KMS-11 (cell line): ENCODE measurements at regions not wholly inside any gene's neighbourhood (a gene's known extent, or its start where the extent isn't known, plus 50 kb on each side); places are given as distances from the start of the nearest gene placed in this dataset.

Source experiments
- H2AFZ ChIP-seq: fragments of 200-600 bp; sonication (generic); 2 replicates; pipeline ENCODE4 v1.6.1; 2016; ENCODE audit warnings: antibody characterized with exemption, mixed run types, low read depth
- H3K27ac ChIP-seq: fragments of 200-600 bp; sonication (generic); 2 replicates; pipeline ENCODE4 v1.6.1; 2016; ENCODE audit warnings: mild to moderate bottlenecking, mixed run types
- H3K27me3 ChIP-seq: fragments of 200-600 bp; sonication (generic); 2 replicates; pipeline ENCODE4 v1.6.1; 2017; ENCODE audit warnings: mild to moderate bottlenecking, low read depth, mixed run types, moderate library complexity; ENCODE audit not compliant: insufficient read depth
- H3K36me3 ChIP-seq: fragments of 200-600 bp; sonication (generic); 2 replicates; pipeline ENCODE4 v1.6.1; 2017; ENCODE audit warnings: mild to moderate bottlenecking, mixed run types; ENCODE audit not compliant: insufficient read depth
- H3K4me1 ChIP-seq: fragments of 200-600 bp; sonication (generic); 2 replicates; pipeline ENCODE4 v1.6.1; 2016; ENCODE audit warnings: mild to moderate bottlenecking, low read depth, mixed run types; ENCODE audit not compliant: poor library complexity, severe bottlenecking
- H3K4me2 ChIP-seq: fragments of 200-600 bp; sonication (generic); 2 replicates; pipeline ENCODE4 v1.7.0; 2016; ENCODE audit warnings: mild to moderate bottlenecking, mixed run types
- H3K4me3 ChIP-seq: fragments of 200-600 bp; sonication (generic); IDR thresholded peaks from 2 replicates; pipeline ENCODE4 v1.6.1; 2017; ENCODE audit warnings: low read depth, low read length, mixed read lengths; ENCODE audit not compliant: insufficient read depth
- H3K79me2 ChIP-seq: fragments of 200-600 bp; sonication (generic); 2 replicates; pipeline ENCODE4 v1.6.1; 2016; ENCODE audit warnings: low read depth, mixed run types; ENCODE audit not compliant: insufficient read depth
- H3K9ac ChIP-seq: fragments of 200-600 bp; sonication (generic); 2 replicates; pipeline ENCODE4 v1.6.1; 2016; ENCODE audit warnings: mild to moderate bottlenecking, mixed run types
- H4K20me1 ChIP-seq: fragments of 200-600 bp; sonication (generic); 2 replicates; pipeline ENCODE4 v1.6.1; 2016; ENCODE audit warnings: mild to moderate bottlenecking, mixed run types; ENCODE audit not compliant: insufficient read depth
- CTCF ChIP-seq: fragments of 200-600 bp; sonication (generic); conservative IDR thresholded peaks from 2 replicates; pipeline ENCODE4 v1.6.1; 2017; ENCODE audit warnings: low read depth, mild to moderate bottlenecking, antibody characterized with exemption, low read length, moderate library complexity, mixed read lengths

- Histone ChIP-seq H3K79me2 (no peaks in the 10 kb centered on the region), H3K4me3 (no peak overlapping the region)
Measured at GRCh38 chr17:51376739-51377138, 116.4 kb downstream of the UTP18 start.

DNA sequence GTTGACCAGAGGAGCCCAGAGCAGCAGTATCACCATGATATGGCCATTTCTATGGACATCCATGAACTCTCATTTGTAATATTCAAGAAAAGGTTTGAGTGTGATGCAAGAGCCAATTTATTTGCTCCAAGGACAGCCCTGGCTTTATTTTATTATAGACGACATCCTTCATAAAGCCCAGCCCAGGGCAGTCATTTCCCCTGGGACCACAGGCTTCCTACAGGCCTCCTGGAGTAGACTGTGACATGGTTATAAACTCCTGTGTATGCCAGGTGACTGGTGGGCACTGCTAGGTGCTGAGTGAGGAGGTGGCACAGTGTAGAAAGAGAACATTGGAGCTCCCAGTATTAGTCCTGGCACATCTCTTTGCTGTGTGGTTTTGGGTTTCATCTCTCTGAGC is 120.9 kb downstream of the UTP18 start:
- no peaks in the 10 kb centered on the region for H3K36me3 ChIP-seq
- H3K4me3 ChIP-seq = no peak overlapping the region
- H3K9ac ChIP-seq = no peak overlapping the region
- H3K27me3 ChIP-seq = no peaks in the 10 kb centered on the region
- no peak overlapping the region for H3K4me2 ChIP-seq
- no peaks in the 10 kb centered on the region for H3K4me1 ChIP-seq
- H3K27ac ChIP-seq = no peak overlapping the region
- H4K20me1 ChIP-seq = no peaks in the 10 kb centered on the region
- H2AFZ ChIP-seq = no peak overlapping the region
- no peaks in the 10 kb centered on the region for H3K79me2 ChIP-seq
- no peak for TF ChIP-seq CTCF

More at GRCh38 chr17:51376739-51377138, 116.4 kb downstream of the UTP18 start:
- no peak overlapping the region for H3K4me2 ChIP-seq
- no peak overlapping the region for H2AFZ ChIP-seq
- TF ChIP-seq CTCF = no peak
- no peak overlapping the region for H3K27ac ChIP-seq
- H3K4me1 ChIP-seq = no peaks in the 10 kb centered on the region
- no peaks in the 10 kb centered on the region for H3K27me3 ChIP-seq
- H3K9ac ChIP-seq = no peak overlapping the region
- no peaks in the 10 kb centered on the region for H3K36me3 ChIP-seq
- no peaks in the 10 kb centered on the region for H4K20me1 ChIP-seq

- no peaks in the 10 kb centered on the region for H3K79me2 ChIP-seq
- H3K36me3 ChIP-seq = no peaks in the 10 kb centered on the region
- no peak overlapping the region for H3K27ac ChIP-seq
- H3K4me1 ChIP-seq = no peaks in the 10 kb centered on the region
- no peaks in the 10 kb centered on the region for H4K20me1 ChIP-seq
- H2AFZ ChIP-seq = no peak overlapping the region
- H3K27me3 ChIP-seq = no peaks in the 10 kb centered on the region
- TF ChIP-seq CTCF = no peak
- H3K9ac ChIP-seq = no peak overlapping the region
- H3K4me2 ChIP-seq = no peak overlapping the region
- no peak overlapping the region for H3K4me3 ChIP-seq
Measured at GRCh38 chr17:51385208-51385607, 124.9 kb downstream of the UTP18 start.

DNA sequence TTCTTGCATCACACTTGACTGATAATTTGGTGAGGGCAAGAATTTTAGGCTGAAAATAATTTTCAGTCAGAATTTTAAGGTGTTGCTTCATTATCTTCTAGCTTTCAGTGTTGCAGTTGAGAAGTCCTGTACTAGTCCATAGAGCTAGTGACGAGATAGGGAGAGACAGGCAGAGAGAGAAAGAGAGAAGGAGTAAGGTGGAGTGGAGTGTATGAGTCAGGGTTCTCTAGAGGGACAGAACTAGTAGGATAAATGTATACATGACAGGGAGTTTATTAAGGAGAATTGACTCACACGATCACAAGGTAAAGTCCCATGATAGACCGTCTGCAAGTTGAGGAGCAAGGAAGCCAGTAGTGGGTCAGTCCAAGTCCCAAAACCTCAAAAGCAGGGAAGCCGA is 127.2 kb downstream of the UTP18 start:
- no peaks in the 10 kb centered on the region for H3K4me1 ChIP-seq
- no peaks in the 10 kb centered on the region for H4K20me1 ChIP-seq
- H3K4me2 ChIP-seq = no peak overlapping the region
- H3K27ac ChIP-seq = no peak overlapping the region
- H3K4me3 ChIP-seq = no peak overlapping the region
- H3K9ac ChIP-seq = no peak overlapping the region
- no peak overlapping the region for H2AFZ ChIP-seq
- H3K27me3 ChIP-seq = no peaks in the 10 kb centered on the region
- H3K36me3 ChIP-seq = no peaks in the 10 kb centered on the region
- no peak for TF ChIP-seq CTCF
- no peaks in the 10 kb centered on the region for H3K79me2 ChIP-seq
